Epithelial cell of proximal tubule (primary cell): ENCODE measurements at regions not wholly inside any gene's neighbourhood (a gene's known extent, or its start where the extent isn't known, plus 50 kb on each side); places are given as distances from the start of the nearest gene placed in this dataset.

ENCODE experiments used
- DNase-seq: peaks from one replicate; pipeline ENCODE4 v3.0.0-alpha.2; 2011; ENCODE audit warnings: low read depth
- H3K4me3 ChIP-seq: 2 replicates; pipeline ENCODE4 v1.5.1; 2011; ENCODE audit warnings: low read depth, mild to moderate bottlenecking, low read length
- TF ChIP-seq, protein P1 (sequence below): conservative IDR thresholded peaks from 2 replicates; pipeline ENCODE4 v1.5.1; 2012; ENCODE audit warnings: low read depth, mild to moderate bottlenecking, low read length

DNA sequence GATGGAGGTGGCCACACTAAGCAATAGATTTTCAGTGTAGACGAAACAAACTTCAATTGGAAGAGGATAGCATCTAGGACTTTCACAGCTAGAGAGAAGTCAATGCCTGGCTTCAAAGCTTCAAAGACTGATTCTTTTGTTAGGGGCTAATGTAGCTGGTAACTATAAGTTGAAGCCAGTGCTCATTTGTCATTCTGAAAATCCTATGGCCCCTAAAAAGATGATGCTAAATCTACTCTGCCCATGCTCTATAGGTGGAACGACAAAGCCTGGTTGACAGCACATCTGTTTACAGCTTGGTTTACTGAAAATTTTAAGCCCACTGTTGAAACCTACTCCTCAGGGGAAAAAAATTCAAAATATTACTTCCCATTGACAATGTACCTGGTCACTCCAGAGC is 226.7 kb downstream of the BCAS1 start:
- H3K4me3 ChIP-seq = no peak overlapping the region
- no peak for DNase-seq
- TF ChIP-seq, protein P1, sequence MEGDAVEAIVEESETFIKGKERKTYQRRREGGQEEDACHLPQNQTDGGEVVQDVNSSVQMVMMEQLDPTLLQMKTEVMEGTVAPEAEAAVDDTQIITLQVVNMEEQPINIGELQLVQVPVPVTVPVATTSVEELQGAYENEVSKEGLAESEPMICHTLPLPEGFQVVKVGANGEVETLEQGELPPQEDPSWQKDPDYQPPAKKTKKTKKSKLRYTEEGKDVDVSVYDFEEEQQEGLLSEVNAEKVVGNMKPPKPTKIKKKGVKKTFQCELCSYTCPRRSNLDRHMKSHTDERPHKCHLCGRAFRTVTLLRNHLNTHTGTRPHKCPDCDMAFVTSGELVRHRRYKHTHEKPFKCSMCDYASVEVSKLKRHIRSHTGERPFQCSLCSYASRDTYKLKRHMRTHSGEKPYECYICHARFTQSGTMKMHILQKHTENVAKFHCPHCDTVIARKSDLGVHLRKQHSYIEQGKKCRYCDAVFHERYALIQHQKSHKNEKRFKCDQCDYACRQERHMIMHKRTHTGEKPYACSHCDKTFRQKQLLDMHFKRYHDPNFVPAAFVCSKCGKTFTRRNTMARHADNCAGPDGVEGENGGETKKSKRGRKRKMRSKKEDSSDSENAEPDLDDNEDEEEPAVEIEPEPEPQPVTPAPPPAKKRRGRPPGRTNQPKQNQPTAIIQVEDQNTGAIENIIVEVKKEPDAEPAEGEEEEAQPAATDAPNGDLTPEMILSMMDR = no peak

DNA sequence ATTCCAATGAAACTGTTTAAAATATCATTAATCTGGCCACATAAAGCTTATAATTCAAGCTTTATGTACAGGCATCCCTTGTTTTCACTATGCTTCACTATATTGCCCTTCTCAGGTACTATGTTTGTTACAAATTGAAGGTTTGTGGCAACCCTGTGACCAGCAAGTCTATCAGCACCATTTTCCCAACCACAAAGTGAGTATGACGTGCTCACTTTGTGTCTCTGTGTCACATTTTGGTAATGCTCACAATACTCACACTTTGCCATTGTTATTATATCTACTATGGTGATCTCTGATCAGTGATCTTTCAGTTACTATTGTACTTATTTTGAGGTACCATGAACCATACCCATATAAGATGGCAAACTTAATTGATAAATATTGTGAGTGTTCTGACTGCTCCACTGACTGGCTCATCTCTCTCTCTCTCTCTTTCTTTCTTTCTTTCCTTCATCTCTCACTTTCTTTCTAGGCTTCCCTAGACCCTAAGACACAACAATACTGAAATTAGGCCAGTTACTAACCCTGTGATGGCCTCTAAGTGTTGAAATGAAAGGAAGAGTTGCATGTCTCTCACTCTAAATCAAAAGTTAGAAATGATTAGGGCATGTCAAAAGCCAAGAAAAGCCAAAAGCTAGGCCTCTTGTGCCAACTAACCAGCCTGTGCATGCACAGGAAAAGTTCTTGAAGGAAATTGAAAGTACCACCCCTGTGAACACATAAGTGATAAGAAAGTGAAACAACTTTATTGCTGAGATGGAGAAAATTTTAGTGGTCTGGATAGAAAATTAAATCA is 227.9 kb downstream of the BCAS1 start:
- TF ChIP-seq, protein P1 = no peak
- no peak overlapping the region for H3K4me3 ChIP-seq
- no peak for DNase-seq

DNA sequence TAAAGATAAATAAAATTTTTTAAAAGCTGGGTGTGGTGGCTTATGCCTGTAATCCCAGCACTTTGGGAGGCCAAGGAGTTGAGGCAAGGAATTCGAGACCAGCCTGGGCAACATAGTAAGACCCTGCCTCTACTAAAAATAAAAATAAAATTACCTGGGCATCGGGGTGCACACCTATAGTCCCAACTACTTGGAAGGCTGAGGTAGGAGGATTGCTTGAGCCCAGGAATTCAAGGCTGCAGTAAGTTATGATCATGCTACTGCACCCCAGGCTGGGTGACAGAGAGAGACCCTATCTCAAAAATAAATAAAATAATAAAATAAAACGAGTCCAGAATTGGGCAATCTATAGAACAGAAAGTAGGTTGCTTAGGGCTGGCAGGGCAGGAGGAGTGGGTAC is 228.7 kb downstream of the BCAS1 start:
- DNase-seq = no peak
- TF ChIP-seq, protein P1 = no peak
- H3K4me3 ChIP-seq = no peak overlapping the region

DNA sequence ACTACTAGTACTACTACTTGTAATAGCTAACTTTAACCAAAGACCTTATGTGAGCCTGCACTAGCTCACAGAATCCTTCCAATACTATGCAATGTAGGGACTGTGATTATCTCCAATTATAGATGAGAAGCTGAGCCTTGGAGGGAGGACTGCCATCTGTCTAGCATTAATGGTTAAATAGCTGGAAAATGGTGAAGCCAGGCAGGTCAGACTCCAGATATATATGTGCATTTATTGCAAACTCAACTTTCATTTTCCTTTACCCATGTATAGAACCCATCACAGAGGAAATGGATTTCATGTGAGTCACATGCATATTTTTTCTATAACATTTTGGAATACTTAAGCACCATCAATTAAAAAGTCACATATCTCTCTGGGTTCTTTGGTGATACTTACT is 229.9 kb downstream of the BCAS1 start:
- TF ChIP-seq, protein P1 = no peak
- no peak for DNase-seq
- no peak overlapping the region for H3K4me3 ChIP-seq

- no peak for DNase-seq
- TF ChIP-seq, protein P1 = no peak
- no peak overlapping the region for H3K4me3 ChIP-seq
These were observed 230.8 kb downstream of the BCAS1 start for GRCh38 chr20:53839423-53840176.

- H3K4me3 ChIP-seq = no peak overlapping the region
- no peak for DNase-seq
- TF ChIP-seq, protein P1 = no peak
These were observed 232.0 kb downstream of the BCAS1 start for GRCh38 chr20:53838311-53838868.
